GM21515 (cell line): ENCODE measurements at regions not wholly inside any gene's neighbourhood (a gene's known extent, or its start where the extent isn't known, plus 50 kb on each side); places are given as distances from the start of the nearest gene placed in this dataset.
"Not testable (repeated sequence)": the region's sequence is repeated elsewhere in the genome, so short reads cannot be mapped to it uniquely, and the experiment has no call there.

Source experiments
- ATAC-seq: cut with Tn5 transposase; IDR thresholded peaks from one replicate; pipeline ENCODE4 v1.9.1; 2021; ENCODE audit not compliant: unreplicated experiment

DNA sequence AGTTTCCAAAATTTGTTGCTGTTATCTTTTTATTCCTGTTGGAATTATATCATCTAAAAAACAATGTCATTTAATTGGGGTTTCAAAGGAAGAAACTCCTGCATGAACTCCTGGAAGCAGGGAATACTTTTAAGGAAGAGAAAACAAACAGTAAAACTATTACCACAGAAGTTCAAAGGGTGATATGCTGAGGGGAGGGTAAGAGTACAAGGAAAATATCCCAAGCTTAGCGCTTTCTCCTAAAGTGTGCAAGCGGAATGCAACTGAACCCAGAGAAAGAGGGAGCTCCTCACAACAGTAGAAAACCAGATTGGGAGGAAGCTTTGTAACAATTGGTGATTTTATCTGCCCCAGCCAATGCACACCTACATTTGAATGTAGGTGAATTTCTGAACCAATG, 175.1 kb downstream of the NUFIP1 start:
- ATAC-seq, result no peak

DNA sequence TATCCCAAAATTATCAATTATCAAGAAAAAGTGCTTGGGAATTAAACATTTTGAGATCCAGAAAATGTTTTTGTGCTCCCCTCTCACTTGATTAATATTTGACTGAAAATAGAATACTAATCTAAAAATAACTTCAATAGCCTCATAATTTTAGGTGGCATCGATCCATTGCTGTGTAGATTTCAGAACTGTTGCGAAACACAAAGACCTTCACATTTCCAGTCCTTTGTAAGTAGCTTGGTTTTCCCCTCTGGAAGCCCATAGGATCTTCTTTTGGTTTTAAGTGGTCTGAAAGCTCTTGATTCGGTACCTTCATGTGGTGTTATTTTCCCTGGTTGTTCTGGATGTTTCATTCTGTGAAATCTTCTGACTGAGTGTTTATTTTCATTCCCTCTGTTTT, 176.5 kb downstream of the NUFIP1 start:
- no peak for ATAC-seq

- ATAC-seq, result no peak
Observed at GRCh38 chr13:44810061-44810840, 179.0 kb downstream of the NUFIP1 start.

- no peak for ATAC-seq
Observed at GRCh38 chr13:44809190-44809589, 180.1 kb downstream of the NUFIP1 start.

GRCh38 chr13:44808185-44808584, 181.1 kb downstream of the NUFIP1 start:
- no peak for ATAC-seq

- no peak for ATAC-seq
Observed at GRCh38 chr13:44807449-44808034, 181.7 kb downstream of the NUFIP1 start.

GRCh38 chr13:44806826-44807225, 182.4 kb downstream of the NUFIP1 start:
- no peak for ATAC-seq

DNA sequence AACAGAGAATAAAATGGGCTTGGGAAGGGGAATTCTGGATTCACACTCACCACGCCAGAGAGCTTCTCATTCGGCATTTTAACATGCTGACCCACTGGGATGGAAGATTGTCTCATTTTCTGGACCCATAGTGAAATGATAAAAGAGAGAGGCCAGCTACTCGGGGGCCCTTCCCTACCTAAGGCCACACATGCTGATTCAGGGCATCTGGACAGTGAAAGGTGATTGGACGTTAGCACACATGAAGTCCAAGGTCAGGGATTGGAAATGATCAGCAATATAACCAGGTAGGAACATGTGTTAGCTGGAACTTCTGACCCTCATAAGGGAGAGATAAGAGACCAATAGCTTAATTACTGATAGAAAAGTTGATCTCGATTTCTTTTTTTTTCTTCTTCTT, 183.7 kb downstream of the NUFIP1 start:
- ATAC-seq, result no peak

GRCh38 chr13:44803390-44803789, 185.9 kb downstream of the NUFIP1 start:
- ATAC-seq, result no peak

DNA sequence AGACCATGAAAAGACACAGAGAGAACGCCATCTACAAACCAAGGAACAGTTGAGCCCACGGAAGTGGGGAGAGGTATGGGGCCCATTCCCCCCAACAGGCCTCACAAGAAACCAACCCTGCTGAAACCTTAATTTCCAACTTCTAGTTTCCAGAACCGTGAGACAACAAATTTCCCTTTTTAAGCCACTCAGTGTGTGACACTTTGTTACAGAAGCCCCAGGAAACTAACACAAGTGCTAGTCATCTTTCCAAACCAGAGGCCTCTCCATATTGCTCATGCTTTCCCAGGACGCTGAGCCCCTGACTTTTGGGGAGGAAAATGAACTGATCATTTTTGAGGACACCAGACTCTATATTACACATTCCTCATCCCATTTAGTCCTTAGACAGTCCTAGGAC, 186.8 kb downstream of the NUFIP1 start:
- ATAC-seq, result no peak

DNA sequence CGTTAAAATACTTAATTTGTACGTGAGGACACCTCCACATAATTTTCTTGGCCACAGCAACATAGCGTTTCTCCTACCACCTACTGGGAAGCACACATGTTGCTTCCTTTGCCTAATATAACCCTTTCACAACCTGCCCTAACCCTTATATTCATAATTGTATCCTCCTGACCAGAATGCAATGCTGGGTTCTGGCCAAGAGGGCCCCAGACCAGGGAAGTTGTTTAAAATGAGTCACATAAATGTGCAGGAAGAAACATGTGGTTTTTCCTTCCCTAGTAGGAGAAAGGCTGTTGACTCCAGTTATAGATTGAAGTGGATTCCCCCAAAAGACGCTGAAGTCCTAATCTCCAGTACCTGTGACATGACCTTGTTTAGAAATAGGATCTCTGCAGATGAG, 187.3 kb downstream of the NUFIP1 start:
- no peak for ATAC-seq

- ATAC-seq, result no peak
Observed at GRCh38 chr13:44800626-44801025, 188.6 kb downstream of the NUFIP1 start.

DNA sequence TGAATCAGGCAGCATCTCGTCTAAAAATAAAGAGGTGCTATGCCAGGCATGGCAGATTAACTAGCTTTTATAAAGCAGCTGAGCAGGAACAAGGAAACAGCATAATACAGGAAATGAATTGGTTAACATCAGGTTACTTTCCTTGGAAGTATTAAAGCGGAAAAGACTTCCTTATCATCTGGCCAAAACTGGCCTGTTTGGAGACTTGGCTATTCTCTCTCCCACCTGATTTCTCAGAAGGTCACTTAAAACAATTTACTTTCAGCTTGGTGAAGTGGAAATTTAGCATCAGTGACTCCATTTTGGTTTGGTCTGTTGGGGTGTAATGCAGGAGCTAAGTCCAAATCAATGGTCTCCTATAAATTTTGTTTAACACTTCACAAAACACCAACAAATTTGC, 191.6 kb downstream of the NUFIP1 start:
- ATAC-seq, result no peak

DNA sequence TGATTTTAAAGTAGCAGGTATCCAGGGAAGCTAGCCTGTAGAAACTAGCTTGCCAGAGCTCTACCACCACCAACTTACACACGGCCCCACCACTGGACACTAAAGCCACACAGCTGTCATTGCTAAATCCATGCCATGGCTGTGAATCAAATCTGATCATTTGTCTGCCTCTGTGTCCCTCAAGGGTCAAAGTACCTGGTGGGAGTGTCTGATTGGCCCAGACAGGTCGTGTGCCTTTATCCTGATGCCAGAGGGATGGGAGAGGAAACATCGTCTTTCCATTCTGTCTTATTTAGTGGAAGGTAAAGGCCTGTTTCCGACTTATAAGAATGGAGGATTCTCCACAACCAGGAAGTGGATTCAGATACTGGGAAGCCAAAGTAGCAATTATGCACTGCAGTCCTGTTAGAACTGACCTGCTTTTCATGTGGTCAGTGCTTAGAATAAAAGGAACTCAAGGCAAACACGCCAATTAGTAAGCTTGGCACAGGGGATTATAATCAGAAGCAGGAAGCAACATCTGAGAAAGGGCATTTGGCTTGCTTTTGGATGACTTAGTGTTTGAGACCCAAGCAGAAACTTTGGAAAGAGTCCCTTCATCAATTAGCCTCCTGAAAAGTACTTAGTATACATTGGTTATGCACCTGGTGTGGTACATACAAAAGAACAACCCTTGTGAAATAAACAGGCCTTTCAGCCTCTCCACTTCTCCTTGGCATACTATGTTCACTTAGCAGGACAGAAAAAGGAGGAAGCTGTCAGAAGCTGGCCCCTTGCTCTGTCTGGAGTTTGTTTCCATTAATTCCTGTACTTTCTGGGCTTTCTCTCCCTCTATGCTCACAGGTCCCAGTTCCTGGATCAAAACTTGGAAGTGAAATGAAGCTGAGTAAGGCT, 192.4 kb downstream of the NUFIP1 start:
- ATAC-seq, result no peak

DNA sequence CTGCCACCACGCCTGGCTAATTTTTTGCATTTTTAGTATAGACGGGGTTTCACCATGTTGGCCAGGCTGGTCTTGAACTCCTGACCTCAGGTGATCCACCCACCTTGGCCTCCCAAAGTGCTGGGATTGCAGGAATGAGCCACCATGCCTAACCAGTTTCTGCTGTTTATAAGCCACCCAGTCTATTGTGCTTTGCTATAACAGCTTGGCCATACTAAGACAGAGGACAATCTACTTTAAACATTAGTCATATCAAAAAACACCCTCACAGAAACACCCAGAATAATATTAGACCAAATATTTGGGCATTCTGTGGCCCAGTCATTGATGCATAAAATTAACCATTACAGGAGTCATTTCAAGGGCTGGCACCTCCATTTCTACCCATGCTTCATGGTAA, 193.2 kb downstream of the NUFIP1 start:
- not testable (repeated sequence) for ATAC-seq

GRCh38 chr13:44795176-44795575, 194.1 kb downstream of the NUFIP1 start:
- ATAC-seq, result no peak

DNA sequence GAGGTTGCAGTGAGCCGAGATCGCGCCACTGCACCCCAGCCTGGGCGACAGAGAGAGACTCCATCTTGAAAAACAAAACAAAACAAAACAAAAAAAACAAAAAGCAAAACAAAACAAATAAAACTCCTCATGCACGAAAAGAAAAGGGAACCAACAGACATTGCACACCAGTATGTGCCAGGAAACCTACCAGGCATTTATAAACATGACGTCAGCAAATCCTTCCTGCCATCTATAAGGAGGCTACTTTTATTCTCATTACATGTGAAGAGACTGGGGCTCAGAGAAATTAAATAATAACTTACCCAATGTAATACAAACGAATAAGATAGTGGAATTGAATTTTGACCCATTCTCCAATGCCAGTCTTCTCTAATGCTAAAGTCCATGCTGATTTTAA, 197.2 kb downstream of the NUFIP1 start:
- ATAC-seq, result no peak

GRCh38 chr13:44790289-44790688, 199.0 kb downstream of the NUFIP1 start:
- no peak for ATAC-seq

DNA sequence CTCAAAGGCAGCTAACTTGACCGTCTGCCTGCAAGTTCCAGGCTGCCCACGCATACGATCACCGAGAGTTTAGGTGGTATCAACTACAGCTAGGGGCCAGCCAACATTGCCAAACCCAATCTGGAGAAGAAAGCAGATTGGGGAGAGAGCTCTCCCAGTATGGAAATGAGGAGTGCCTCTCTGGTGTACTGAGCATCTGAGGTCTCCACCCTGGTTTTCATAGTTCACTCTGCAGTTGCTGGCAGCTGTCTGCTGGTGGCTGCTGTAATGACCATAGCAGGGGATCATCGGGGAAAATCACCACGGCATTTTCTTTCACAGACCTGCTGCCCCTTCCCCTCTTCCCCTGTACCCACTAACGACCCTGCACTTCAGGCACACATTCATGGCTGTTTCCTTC, 201.7 kb downstream of the NUFIP1 start:
- no peak for ATAC-seq

DNA sequence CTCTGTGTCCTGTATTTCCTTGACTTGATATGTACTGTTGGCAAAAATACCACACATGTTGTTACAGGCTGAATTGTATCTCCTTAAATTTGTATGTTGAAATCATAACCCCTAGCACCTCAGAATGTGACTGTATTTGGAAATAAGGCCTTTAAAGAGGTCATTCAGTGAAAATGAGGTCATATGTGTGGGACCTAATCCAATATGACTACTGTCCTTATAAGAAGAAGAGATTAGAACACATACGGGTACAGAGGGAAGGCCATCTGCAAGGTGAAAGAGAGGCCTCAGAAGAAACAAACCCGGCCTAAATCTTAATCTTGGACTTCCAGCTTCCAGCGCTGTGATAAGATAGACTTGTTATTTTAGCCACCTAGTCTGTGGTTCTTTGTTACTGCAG, 202.5 kb downstream of the NUFIP1 start:
- ATAC-seq, result no peak

- no peak for ATAC-seq
Observed at GRCh38 chr13:44785401-44785800, 203.9 kb downstream of the NUFIP1 start.

DNA sequence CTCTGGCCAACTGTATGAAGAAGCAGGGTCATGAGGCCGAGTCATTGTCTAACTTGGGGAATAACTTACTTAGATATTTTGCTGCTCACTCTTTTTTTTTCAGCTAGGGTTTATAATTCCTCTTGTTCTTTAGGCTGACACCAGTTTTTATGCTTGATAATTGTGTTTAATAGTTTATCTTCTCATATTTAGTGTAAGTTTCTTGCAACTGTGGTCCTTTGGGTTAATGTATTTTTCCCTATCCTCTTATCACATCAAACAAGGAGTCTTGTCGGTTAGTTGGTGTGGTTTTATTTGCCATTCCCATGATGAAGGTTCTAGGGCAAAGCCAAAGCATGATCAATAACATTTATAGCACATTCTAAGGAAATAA, 204.6 kb downstream of the NUFIP1 start:
- no peak for ATAC-seq
